K562 (cell line): ENCODE measurements at regions not wholly inside any gene's neighbourhood (a gene's known extent, or its start where the extent isn't known, plus 50 kb on each side); places are given as distances from the start of the nearest gene placed in this dataset.

ENCODE experiments used
- ATAC-seq: fragments of 200-7000 bp; cut with Tn5 transposase; 3 replicates; pipeline ENCODE4 v1.9.1; 2020; ENCODE audit warnings: moderate library complexity
- BruUV-seq: library from RNA; stranded (reverse); fragments of 400-500 nt; replicated peaks from 2 replicates; lab custom pipeline; 2021; lab: Mats Ljungman, UMichigan
- CTCF ChIA-PET: fragments of 300-600 bp; formaldehyde crosslinking; extraction: SDS; loops from one replicate; lab custom pipeline; 2021; ENCODE audit warnings: low intra/inter-chr PET ratio; lab: Yijun Ruan, JAX
- POLR2A ChIA-PET: fragments of 300-600, 350-650 bp; sonication (Branson Sonifier 250); formaldehyde crosslinking; extraction: SDS; loops from one replicate; lab custom pipeline; 2021; ENCODE audit warnings: antibody characterized with exemption, inconsistent platforms; lab: Yijun Ruan, JAX
- DNase-seq, 4 experiments: peaks; one replicate each; pipeline versions ENCODE4 v3.0.0 to v3.0.0-alpha.2; 2011 to 2018; ENCODE audit warnings: low spot score in 3 of 4, mixed read lengths in 3 of 4; ENCODE audit errors: extremely low read depth in 1 of 4
- FAIRE-seq: peaks from 2 replicates; lab custom pipeline; 2011; peaks lifted over from hg19 to GRCh38; lab: Jason Lieb, UNC
- H2AFZ ChIP-seq: 2 replicates; pipeline ENCODE4 v1.6.0; 2011; ENCODE audit warnings: low read depth, low read length, control low read depth, inconsistent platforms
- H3K27ac ChIP-seq: fragments of 200-600 bp; 3 replicates; pipeline ENCODE4 v1.8.0; 2011; ENCODE audit warnings: low read depth, mild to moderate bottlenecking, control low read depth, inconsistent platforms, low read length, moderate library complexity, mixed read lengths; ENCODE audit errors: extremely low read depth
- H3K27me3 ChIP-seq, 2 experiments: fragments of 300-600 bp in 1 of 2; 2 replicates in 1 of 2; 3 replicates in 1 of 2; pipeline versions ENCODE4 v1.6.0 to v1.8.0; 2011; ENCODE audit warnings: inconsistent platforms in 2 of 2, low read length in 2 of 2, mild to moderate bottlenecking in 1 of 2, mixed read lengths in 1 of 2, moderate library complexity in 1 of 2; ENCODE audit not compliant: control insufficient read depth in 2 of 2, insufficient read depth in 2 of 2
- H3K36me3 ChIP-seq: fragments of 300-600 bp; 3 replicates; pipeline ENCODE4 v1.8.0; 2011; ENCODE audit warnings: mild to moderate bottlenecking, low read length, inconsistent platforms; ENCODE audit not compliant: control insufficient read depth, insufficient read depth
- H3K4me1 ChIP-seq, 2 experiments: fragments of 200-600 bp in 1 of 2; replicated peaks in 1 of 2; 2 replicates in 1 of 2; 3 replicates in 1 of 2; pipeline versions ENCODE4 v1.5.1 to v1.8.0; 2011; ENCODE audit warnings: inconsistent platforms in 2 of 2, low read length in 2 of 2, mild to moderate bottlenecking in 1 of 2, mixed read lengths in 1 of 2, moderate library complexity in 1 of 2; ENCODE audit not compliant: control insufficient read depth in 2 of 2, insufficient read depth in 2 of 2
- H3K4me2 ChIP-seq: 2 replicates; pipeline ENCODE4 v1.6.1; 2011; ENCODE audit warnings: low read length, control low read depth, inconsistent platforms, mixed read lengths; ENCODE audit not compliant: insufficient read depth
- H3K4me3 ChIP-seq: fragments of 200-600 bp; sonication (generic), shearing (Covaris generic); 2 replicates; pipeline ENCODE4 v1.5.1; 2016; ENCODE audit warnings: control low read depth, inconsistent platforms
- H3K79me2 ChIP-seq: fragments of 200-600 bp; 3 replicates; pipeline ENCODE4 v1.8.0; 2011; ENCODE audit warnings: low read length, inconsistent platforms; ENCODE audit not compliant: control insufficient read depth, insufficient read depth
- H3K9ac ChIP-seq, 2 experiments: 2 replicates each; pipeline versions ENCODE4 v1.6.0 to v1.6.1; 2011; ENCODE audit warnings: low read depth in 2 of 2, low read length in 2 of 2, control low read depth in 1 of 2, inconsistent platforms in 1 of 2, mild to moderate bottlenecking in 1 of 2, mixed read lengths in 1 of 2; ENCODE audit not compliant: insufficient read depth in 1 of 2
- H3K9me1 ChIP-seq: one replicate; pipeline ENCODE4 v1.6.0; 2011; ENCODE audit warnings: inconsistent platforms, mild to moderate bottlenecking, low read length, moderate library complexity; ENCODE audit not compliant: control insufficient read depth, insufficient read depth
- H3K9me3 ChIP-seq: replicated peaks from 2 replicates; pipeline ENCODE4 v1.5.1; 2011; ENCODE audit warnings: low read depth, low read length, inconsistent platforms; ENCODE audit not compliant: control insufficient read depth, insufficient read depth
- H4K20me1 ChIP-seq: replicated peaks from 2 replicates; pipeline ENCODE4 v1.6.1; 2011; ENCODE audit warnings: low read length, inconsistent platforms, mixed read lengths; ENCODE audit not compliant: control insufficient read depth, insufficient read depth
- ATF4 ChIP-seq: fragments of 450-650 bp; formaldehyde crosslinking; IDR thresholded peaks from 2 replicates; pipeline ENCODE4 v1.4.0; 2022; ENCODE audit warnings: mild to moderate bottlenecking, moderate library complexity
- ILK ChIP-seq: fragments of 450-650 bp; IDR thresholded peaks from 2 replicates; pipeline ENCODE4 v1.6.1; 2016; ENCODE audit warnings: missing genetic modification characterization, low read depth, mild to moderate bottlenecking, missing compliant biosample characterization, moderate library complexity, borderline replicate concordance
- IRF1 ChIP-seq: sonication (generic); formaldehyde crosslinking; IDR thresholded peaks from 2 replicates; pipeline ENCODE4 v1.8.0; 2022; ENCODE audit warnings: missing genetic modification reagents, mild to moderate bottlenecking, borderline replicate concordance
- MCM5 ChIP-seq: fragments of 450-650 bp; IDR thresholded peaks from 2 replicates; pipeline ENCODE4 v1.6.1; 2016; ENCODE audit warnings: low read depth
- TCF7L2 ChIP-seq: fragments of 150-350 bp; IDR thresholded peaks from 2 replicates; pipeline ENCODE4 v1.6.1; 2016; ENCODE audit warnings: low read depth, mild to moderate bottlenecking, low read length, moderate library complexity
- ZC3H4 ChIP-seq: sonication (generic); formaldehyde crosslinking; IDR thresholded peaks from 2 replicates; pipeline ENCODE4 v1.9.0; 2021; ENCODE audit warnings: missing genetic modification reagents, borderline replicate concordance
- ZNF134 ChIP-seq: fragments of 250-450 bp; sonication (Bioruptor Pico); conservative IDR thresholded peaks from 2 replicates; pipeline ENCODE4 v1.4.0; 2020
- ZNF24 ChIP-seq: fragments of 450-650 bp; IDR thresholded peaks from 2 replicates; pipeline ENCODE4 v1.6.1; 2016
- WGBS: fragments of 100-300 bp; shearing (Covaris generic); methylation state at CpG from one replicate; pipeline ENCODE4 v1.1.6; 2016; ENCODE audit warnings: low coverage, mixed read lengths; ENCODE audit not compliant: insufficient coverage; ENCODE audit errors: missing lambda C conversion rate; 5-methylcytosine and 5-hydroxymethylcytosine counted together
- in situ Hi-C: fragments of 300-500 bp; cut with MboI; formaldehyde crosslinking; loops from 4 replicates; pipeline ENCODE4 v1.15.0; 2018; ENCODE audit warnings: inconsistent platforms, mixed read lengths
- intact Hi-C: fragments of 100-400 bp; cut with micrococcal nuclease; formaldehyde crosslinking; loops from 2 replicates; pipeline ENCODE4 v1.14.2; 2022

- Histone ChIP-seq H3K79me2 (no peaks in the 10 kb centered on the region), H3K36me3 (no peaks in the 10 kb centered on the region), H3K9ac (no peak overlapping the region)
- DNase-seq: no peak
- TF ChIP-seq ZNF24 (no peak), MCM5 (no peak), ZNF134 (CRISPR knock-in tag) (no peak), ILK (tag) (no peak), IRF1 (no peak), ZC3H4 (CRISPR knock-in tag) (no peak), TCF7L2 (no peak), ATF4 (no peak)
- TF ChIP-seq, all 486 proteins: peak for 0
- Histone ChIP-seq H3K4me2 (no peak overlapping the region), H3K27me3 (no peaks in the 10 kb centered on the region), H3K4me3 (no peak overlapping the region), H4K20me1 (no peaks in the 10 kb centered on the region), H3K9me1 (no peaks in the 10 kb centered on the region), H2AFZ (no peak overlapping the region), H3K27ac (no peak overlapping the region), H3K4me1 (no peaks in the 10 kb centered on the region), H3K9me3 (no peaks in the 10 kb centered on the region)
- FAIRE-seq: no peak
- no TSS peak for BruUV-seq
- POLR2A ChIA-PET: no interaction called here
- in situ Hi-C loops (no loop called here), intact Hi-C loops (no loop called here)
- CTCF ChIA-PET: no interaction called here
- 5% methylated on average over 5 of the region's 5 CpGs for WGBS
- no peak for ATAC-seq
Measured at GRCh38 chr2:156909983-156910382, 347.5 kb upstream of the GALNT5 start.
